ENCODE measurements at regions not wholly inside any gene's neighbourhood (a gene's known extent, or its start where the extent isn't known, plus 50 kb on each side); places are given as distances from the start of the nearest gene placed in this dataset.
"Not testable (repeated sequence)": the region's sequence is repeated elsewhere in the genome, so short reads cannot be mapped to it uniquely, and the experiment has no call there.

GRCh38 chrX:3435057-3435456, 88.6 kb upstream of the MXRA5 start:
- DNase-seq, result no peak

GRCh38 chrX:3428792-3429191, 82.3 kb upstream of the MXRA5 start:
- DNase-seq, result no peak

- no peak for DNase-seq
Measured at GRCh38 chrX:3426552-3426951, 80.1 kb upstream of the MXRA5 start.

DNA sequence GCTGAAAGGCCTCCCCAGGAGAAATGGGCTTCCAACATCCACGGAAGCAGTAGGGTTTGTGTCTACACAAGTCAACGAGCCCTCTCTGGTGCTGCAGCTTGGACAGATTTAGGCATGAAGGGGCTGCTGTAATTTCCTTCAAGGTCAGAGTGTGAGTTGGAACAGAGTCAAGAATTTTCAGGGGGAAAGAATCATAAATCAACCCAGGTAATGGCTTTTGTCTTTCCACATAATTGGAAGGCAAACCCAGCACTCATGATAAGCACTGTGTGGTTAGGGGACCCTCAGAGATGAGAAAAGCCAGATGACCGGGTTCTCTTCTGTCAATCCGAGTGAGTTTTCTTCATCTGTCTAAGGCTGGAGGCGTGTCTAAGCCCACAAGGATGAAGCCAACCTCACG, 78.6 kb upstream of the MXRA5 start:
- no peak for DNase-seq

DNA sequence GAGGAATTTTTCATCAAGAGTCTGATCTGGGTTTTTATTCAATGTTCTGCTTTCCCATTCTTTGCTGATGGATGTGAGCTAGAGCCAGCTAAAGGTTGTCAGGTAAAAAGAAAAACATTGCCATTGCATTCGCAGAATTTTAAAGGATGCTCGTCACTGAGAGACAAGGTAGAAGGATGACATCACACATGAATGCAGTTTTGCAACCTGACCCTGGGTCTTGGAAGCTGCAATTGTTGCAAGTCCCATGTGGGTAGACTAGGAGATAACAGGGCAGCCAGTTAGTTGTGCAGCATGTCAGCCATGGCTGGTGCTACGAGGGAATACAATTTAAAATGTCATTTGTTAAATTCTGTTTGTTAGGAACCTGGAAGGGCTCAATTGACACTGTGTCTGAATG, 73.9 kb upstream of the MXRA5 start:
- no peak for DNase-seq

DNA sequence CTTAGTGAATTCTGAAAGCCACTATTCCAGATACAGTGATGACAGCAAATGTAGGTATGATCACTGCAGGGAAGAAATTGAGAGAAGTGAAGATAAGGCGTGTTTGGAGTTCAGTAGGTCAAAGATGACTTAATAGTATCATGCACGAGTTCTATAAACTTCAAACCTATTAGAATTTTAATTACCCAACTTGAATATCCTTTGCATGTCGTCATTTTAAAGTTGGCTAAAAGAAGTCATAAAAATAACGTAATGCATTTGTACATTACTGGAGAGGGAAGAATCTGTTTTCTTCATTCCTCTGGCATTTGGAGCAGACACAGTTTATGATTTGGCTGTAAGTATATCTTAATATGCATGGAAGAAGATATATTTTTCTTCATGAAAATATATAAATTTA, 68.6 kb upstream of the MXRA5 start:
- DNase-seq, result no peak

GRCh38 chrX:3411626-3412025, 65.2 kb upstream of the MXRA5 start:
- DNase-seq, result not testable (repeated sequence)

DNA sequence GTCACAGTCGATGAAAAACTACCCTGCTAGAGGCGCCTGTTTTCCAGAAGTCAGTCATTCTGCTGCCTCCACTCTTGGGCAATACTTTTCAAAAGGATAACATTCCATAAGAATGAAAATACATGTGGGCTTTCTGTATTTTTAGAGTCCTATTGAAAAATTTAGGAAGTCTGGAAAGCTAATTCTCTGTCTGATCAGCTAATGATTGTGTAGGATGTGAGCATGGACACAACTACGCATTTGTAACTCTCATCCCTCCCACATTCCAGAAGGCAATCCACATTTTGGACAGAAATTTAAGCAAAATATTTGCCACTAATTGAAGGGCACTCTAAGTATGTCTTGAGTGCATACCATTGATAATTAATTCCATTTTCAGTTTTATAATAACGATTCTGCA, 63.5 kb upstream of the MXRA5 start:
- not testable (repeated sequence) for DNase-seq

- no peak for DNase-seq
Measured at GRCh38 chrX:3407781-3408180, 61.3 kb upstream of the MXRA5 start.

GRCh38 chrX:3407121-3407520, 60.7 kb upstream of the MXRA5 start:
- no peak for DNase-seq

- no peak for DNase-seq
Measured at GRCh38 chrX:3403748-3404147, 57.3 kb upstream of the MXRA5 start.

All from NCI-H146 (cell line).